Colonic mucosa (tissue), 4 donors: ENCODE measurements at regions not wholly inside any gene's neighbourhood (a gene's known extent, or its start where the extent isn't known, plus 50 kb on each side); places are given as distances from the start of the nearest gene placed in this dataset.

ENCODE experiments used
- DNase-seq: peaks from one replicate; pipeline ENCODE4 v3.0.0-alpha.2; 2020
- H3K27ac ChIP-seq: fragments of 200-600 bp; one replicate; pipeline ENCODE4 v1.8.0; 2021
- H3K27me3 ChIP-seq: fragments of 200-600 bp; one replicate; pipeline ENCODE4 v1.8.0; 2021
- H3K36me3 ChIP-seq: fragments of 200-600 bp; one replicate; pipeline ENCODE4 v1.8.0; 2021
- H3K4me1 ChIP-seq: fragments of 200-600 bp; one replicate; pipeline ENCODE4 v1.8.0; 2021; ENCODE audit warnings: mild to moderate bottlenecking
- H3K4me3 ChIP-seq: fragments of 200-600 bp; one replicate; pipeline ENCODE4 v1.8.0; 2021
- H3K9ac ChIP-seq, 2 donors: one replicate each; pipeline ENCODE4 v1.7.0; 2013; ENCODE audit warnings: control low read depth in 2 of 2, low read depth in 2 of 2, low read length in 2 of 2
- H3K9me3 ChIP-seq: fragments of 200-600 bp; one replicate; pipeline ENCODE4 v1.8.0; 2021
- CTCF ChIP-seq: fragments of 200-600 bp; IDR thresholded peaks from one replicate; pipeline ENCODE4 v1.8.0; 2022; ENCODE audit warnings: antibody characterized with exemption, mild to moderate bottlenecking
- intact Hi-C: fragments of 100-400 bp; cut with DNase I; formaldehyde crosslinking; loops from one replicate; pipeline ENCODE4 v1.14.1; 2022
- donor health status: healthy.
- donor health status: DM: no; HTN: no; CAD: no.
- donor health status: DM: no; HTN: no; CAD: no.

GRCh38 chr11:29324328-29324727 lies 692.5 kb downstream of the KCNA4 start:
- Histone ChIP-seq H3K36me3 (no peaks in the 10 kb centered on the region), H3K9ac (no peak overlapping the region), H3K27me3 (no peaks in the 10 kb centered on the region), H3K4me1 (no peaks in the 10 kb centered on the region), H3K27ac (no peak overlapping the region), H3K9me3 (no peaks in the 10 kb centered on the region), H3K4me3 (no peak overlapping the region)
- DNase-seq: no peak
- intact Hi-C loops: no loop called here
- no peak for TF ChIP-seq CTCF

GRCh38 chr11:29321293-29322132 lies 695.3 kb downstream of the KCNA4 start:
- no peak for TF ChIP-seq CTCF

GRCh38 chr11:29320196-29320595 lies 696.6 kb downstream of the KCNA4 start:
- no peaks in the 10 kb centered on the region for H3K4me1 ChIP-seq
- no peaks in the 10 kb centered on the region for H3K27me3 ChIP-seq
- no peaks in the 10 kb centered on the region for H3K36me3 ChIP-seq
- intact Hi-C loops: no loop called here
- H3K4me3 ChIP-seq: no peak overlapping the region
- no peak for DNase-seq
- H3K27ac ChIP-seq: no peak overlapping the region
- no peaks in the 10 kb centered on the region for H3K9me3 ChIP-seq
- H3K9ac ChIP-seq: no peak overlapping the region
- no peak for TF ChIP-seq CTCF

More at GRCh38 chr11:29321293-29322132, 695.3 kb downstream of the KCNA4 start:
- Histone ChIP-seq H3K4me1 (no peaks in the 10 kb centered on the region), H3K27ac (no peak overlapping the region), H3K27me3 (no peaks in the 10 kb centered on the region), H3K4me3 (no peak overlapping the region), H3K9ac (no peak overlapping the region), H3K36me3 (no peaks in the 10 kb centered on the region), H3K9me3 (no peaks in the 10 kb centered on the region)
- DNase-seq: no peak
- intact Hi-C loops: no loop called here

- Histone ChIP-seq H3K4me3 (no peak overlapping the region), H3K27ac (no peak overlapping the region), H3K4me1 (no peaks in the 10 kb centered on the region), H3K9me3 (no peaks in the 10 kb centered on the region), H3K9ac (no peak overlapping the region), H3K36me3 (no peaks in the 10 kb centered on the region), H3K27me3 (no peaks in the 10 kb centered on the region)
- intact Hi-C loops: no loop called here
- no peak for DNase-seq
- TF ChIP-seq CTCF: no peak
Observed at GRCh38 chr11:29319210-29319609, 697.6 kb downstream of the KCNA4 start.

- no peak overlapping the region for H3K27ac ChIP-seq
- H3K9ac ChIP-seq: no peak overlapping the region
- H3K4me3 ChIP-seq: no peak overlapping the region
- intact Hi-C loops: no loop called here
- no peak for TF ChIP-seq CTCF
- H3K27me3 ChIP-seq: no peaks in the 10 kb centered on the region
- no peaks in the 10 kb centered on the region for H3K9me3 ChIP-seq
- no peaks in the 10 kb centered on the region for H3K36me3 ChIP-seq
- no peaks in the 10 kb centered on the region for H3K4me1 ChIP-seq
- no peak for DNase-seq
Observed at GRCh38 chr11:29318134-29318845, 698.5 kb downstream of the KCNA4 start.
